ENCODE measurements at regions not wholly inside any gene's neighbourhood (a gene's known extent, or its start where the extent isn't known, plus 50 kb on each side); places are given as distances from the start of the nearest gene placed in this dataset.
"Not testable (repeated sequence)": the region's sequence is repeated elsewhere in the genome, so short reads cannot be mapped to it uniquely, and the experiment has no call there.

DNA sequence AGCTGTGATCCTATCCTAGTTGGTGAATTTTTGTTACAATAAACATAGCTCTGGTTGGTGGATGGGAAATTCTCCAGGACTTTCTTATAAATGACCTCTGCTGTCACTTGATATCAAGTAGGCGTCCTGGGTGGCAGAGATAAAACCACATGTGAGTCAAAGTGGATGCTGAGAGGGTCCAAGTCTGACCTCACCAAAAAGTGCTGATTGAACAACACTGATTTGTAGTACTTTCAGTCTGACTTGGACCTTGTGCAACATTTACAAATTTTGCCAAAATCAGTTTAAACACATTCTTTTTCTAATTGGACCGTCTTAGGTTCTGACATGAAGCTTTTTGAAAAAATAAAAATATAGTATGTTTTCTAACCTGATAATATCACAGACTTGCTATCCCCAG lies 585.6 kb downstream of the GALC start:
- DNase-seq, result no peak

DNA sequence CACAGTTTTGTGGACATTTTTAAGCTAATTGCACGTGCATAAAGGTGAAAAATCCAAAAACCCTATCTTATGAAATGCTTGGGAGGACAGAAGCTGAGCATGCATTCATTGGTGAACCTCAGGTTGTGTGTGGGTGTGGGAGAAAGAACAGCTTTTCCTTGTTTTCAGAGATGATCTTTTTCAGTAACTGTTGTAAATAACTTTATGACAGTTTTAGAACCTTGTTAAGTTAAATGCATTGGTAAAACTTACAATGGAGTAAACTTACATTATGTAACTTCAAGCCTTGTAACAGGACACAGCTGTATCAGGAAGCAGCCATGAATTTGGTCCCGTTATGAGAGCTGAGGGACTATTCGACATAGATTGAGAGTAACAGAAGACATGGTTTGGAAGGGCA lies 587.4 kb downstream of the GALC start:
- DNase-seq, result no peak

DNA sequence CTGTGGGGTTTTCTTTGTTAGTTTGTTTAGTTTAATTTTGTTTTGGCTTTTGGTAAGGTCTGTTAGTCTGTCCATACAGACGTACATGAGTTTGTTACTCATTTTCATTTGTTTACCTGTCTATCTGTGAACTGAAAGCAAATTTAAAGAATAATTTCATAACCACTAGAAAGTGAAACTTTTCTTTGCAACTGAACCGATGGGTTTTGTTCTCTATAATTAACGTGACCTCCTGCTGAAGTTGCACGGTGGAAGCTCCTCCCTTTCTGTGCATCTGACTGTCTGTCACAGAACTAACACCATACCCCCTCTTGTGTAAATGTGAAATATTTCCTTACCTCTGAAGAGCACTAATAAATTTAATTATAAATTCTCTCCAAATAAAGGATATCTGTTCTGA lies 595.5 kb downstream of the GALC start:
- no peak for DNase-seq

DNA sequence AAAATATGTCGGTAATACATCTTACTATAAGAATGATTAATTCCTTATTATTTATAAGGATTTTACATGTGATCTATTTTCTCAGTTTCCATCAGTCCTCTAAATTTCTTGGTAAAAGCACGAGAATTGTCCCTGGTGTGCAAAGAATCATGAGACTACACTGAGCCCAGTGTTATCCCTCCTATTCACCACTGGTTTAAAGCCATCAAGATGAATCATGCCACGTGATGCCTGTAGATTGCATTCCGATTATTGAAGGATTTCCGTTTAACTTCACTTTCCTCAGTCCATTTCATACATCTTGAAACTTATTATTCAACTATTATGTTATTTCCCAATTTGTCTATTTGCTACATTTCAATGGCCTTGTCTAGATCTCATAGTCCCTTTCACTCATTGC lies 601.9 kb downstream of the GALC start:
- DNase-seq, result no peak

DNA sequence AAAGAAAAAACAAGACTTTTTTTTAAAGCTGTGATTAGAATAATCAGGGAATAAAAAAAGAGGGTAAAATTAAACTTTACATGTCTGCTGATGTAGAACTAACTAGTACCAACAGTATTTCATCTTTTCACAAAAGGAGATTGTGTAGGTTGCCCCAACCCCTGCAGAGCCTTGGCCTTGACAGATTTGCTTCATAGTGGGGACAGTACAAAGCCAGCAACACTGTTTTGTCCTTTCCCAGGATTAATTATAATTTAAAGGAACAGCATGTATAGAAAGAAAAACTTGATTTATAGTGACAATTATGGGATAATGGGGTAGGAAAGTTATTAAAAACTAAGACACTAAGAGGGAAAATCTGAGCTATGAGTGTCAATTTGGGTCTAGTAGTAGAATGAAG lies 604.0 kb downstream of the GALC start:
- no peak for DNase-seq

DNA sequence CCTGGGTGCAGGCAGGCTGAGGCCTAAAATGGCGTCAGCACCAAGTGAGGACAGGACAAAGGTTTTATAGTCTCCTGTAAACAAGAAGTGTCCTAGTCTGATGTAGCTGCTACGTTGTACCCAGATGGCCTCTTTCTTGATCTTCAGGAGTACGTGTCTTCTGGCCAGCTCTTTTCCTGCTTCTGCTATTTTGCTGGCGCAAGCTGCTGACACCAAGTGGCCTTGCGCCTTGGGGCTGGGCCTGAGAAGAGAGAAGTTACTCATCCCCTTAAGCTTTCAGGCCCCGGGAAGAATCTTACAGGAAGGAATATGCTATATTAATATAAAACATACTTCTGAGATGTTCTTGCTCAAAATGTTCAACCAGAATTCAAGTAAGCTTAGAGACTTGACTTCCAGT lies 605.2 kb downstream of the GALC start:
- no peak for DNase-seq

DNA sequence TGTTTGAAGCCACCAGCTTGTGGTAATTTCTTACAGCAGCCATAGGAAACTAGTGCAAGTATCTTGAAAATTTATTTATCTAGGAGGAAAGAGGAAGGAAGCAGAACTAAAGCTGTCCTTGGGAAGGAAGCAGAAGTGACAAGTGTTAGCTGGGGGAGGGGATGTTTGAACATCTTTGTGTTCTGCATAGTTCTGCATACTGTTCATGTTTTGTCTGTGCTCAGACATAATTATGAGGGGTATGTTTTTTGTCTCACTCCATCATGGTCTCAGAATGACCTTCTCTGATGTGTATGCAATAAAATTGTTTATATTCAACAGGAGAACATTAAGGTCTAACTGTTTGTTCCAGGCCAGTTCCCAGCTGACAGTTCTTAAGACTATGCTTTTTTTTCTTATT lies 606.5 kb downstream of the GALC start:
- no peak for DNase-seq

DNA sequence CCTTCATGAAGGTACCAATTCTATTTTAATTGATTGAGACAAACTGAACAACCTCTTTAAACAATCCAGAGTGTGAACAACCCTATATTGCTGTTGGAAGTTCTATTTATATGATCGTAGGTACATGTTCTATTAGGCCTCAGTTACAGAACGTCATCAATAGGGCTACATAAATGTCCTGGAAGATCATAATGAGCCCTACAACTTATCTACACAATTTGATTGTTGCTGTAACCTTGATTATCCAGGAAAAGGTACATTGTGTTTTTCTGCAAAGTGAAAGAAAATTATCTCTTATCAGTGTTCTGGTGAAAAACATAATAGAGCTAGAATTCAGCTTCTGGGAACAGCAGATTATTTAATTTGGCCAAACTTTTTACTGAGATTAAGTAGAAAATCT lies 612.9 kb downstream of the GALC start:
- no peak for DNase-seq

DNA sequence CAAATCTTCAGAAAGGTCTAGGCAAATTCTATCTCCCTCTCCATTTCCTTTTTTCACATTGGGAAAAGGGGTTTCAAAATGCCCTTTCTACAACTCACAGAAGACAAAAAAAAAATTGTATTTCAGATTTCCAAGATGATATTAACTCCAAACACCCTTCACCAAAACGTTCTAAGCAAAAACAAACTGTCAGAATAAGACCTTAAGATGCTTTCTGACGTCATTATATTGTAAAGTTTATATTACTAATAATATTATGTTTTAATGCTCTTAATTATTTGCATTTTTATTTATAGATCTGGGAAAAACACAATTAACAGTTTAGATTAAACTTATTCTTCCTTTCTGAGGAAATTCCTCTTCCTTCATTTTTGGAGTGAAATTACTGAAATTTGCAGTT lies 624.2 kb downstream of the GALC start:
- DNase-seq, result no peak

DNA sequence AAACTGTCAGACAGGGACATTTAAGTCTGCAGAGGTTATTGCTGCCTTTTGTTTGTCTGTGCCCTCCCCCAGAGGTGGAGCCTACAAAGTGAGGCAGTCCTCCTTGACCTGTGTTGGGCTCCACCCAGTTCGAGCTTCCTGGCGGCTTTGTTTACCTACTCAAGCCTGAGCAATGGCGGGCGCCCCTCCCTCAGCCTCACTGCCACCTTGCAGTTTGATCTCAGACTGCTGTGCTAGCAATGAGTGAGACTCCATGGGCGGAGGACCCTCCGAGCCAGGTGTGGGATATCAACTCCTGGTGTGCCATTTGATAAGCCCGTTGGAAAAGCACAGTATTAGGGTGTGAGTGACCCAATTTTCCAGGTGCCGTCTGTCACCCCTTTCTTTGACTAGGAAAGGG lies 632.7 kb downstream of the GALC start:
- DNase-seq, result not testable (repeated sequence)

DNA sequence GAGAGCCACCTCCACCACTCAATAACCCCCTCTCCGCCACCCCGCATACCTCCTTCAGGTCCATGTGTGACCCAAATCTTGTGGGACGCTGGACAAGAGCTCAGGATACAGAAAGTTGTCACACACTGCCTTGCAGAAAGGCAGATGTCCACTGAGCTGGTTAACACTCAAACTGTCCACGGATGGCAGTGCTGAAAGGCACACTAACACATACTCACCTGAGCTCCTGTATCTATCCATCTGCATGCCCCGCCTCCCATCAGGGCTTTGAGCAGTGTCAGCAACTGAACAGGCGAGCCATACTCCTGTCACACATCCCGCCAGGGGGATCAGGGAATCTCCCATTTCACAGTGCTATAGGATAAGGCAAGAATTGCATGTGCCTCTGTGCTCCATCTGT lies 642.0 kb downstream of the GALC start:
- no peak for DNase-seq

DNA sequence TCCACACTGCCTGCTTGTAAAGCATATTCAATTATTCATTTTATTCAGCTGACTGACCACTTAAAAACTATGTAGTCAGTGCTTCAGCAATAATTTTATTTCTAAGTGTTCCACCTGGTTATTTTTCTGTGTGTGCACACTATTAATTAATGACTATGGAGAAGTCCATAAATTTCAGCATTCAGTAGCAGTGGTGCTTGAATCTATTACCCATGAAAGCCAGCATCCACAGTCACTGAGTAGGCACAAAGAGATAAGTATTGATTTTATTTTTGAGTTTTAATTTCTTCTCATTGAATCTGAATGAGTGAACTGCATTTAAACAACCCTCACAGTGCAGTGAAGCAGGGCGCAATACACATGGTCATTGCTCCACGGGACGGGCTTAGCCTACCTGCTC lies 643.1 kb downstream of the GALC start:
- DNase-seq, result no peak

DNA sequence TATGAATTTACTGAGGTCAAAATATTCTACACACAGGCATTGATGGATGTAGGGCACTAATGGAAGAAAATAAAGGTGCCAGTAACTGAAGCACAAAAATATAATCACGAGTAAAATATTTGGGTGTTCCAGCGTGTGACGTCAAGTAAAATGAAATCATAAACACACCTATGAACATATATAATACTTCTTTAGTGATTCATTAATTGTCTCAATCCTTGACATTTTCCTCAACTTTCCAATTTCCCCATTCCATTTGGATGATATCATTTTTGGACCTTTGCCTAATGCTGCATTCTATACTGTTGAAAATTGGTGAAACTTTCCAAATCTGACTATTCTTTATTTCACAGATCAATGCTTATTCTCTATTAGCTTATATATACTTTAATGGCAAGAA lies 649.3 kb downstream of the GALC start:
- no peak for DNase-seq

DNA sequence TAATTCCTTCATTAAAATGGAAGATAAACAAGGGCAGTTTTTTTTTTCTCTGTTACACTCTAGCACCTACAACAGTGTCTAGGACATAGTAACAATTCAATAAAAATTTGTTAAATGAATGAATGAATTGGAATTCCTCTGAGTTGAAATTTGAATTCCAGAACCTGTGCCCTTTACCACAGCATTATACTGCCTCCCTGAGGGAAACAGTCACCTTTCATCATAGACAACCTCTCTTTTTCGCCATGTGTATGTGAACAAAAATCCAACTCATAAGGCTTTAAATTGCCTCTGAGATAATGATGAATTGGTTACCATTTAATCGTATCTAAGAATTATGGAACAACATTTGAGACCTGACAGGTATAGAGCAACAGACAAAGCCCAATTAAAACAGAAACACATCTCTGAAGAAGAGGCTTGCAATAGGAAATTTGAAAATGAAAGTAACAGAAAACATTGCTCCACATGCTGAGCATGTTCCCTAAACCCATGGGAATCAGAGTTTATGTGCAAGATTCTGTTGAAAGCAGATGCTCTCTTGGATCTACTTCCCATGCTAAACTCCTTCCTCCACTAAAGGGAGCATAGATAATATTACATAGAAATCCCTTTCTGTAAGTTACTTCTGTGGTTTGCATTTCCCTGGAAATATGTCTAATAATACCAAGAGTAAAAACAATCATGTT lies 657.8 kb downstream of the GALC start:
- no peak for DNase-seq

DNA sequence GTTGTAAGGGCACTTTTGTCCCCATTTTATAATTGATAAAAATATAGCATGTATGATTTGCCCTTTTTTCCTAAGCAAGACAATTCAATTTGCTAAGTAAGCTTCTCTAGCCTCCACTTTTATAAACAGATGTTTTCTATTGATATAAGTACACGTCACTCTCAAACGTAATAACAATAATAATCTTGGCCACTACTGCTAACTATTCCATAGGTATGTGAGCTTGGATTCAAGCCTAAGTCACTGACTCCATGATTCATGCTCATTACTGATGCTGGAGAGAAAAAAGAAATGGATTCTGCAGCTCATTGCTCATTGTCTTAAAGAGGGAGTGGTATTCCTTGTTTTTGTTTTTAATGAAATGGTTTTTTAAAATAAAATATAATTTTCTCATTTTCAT lies 661.0 kb downstream of the GALC start:
- DNase-seq, result no peak

DNA sequence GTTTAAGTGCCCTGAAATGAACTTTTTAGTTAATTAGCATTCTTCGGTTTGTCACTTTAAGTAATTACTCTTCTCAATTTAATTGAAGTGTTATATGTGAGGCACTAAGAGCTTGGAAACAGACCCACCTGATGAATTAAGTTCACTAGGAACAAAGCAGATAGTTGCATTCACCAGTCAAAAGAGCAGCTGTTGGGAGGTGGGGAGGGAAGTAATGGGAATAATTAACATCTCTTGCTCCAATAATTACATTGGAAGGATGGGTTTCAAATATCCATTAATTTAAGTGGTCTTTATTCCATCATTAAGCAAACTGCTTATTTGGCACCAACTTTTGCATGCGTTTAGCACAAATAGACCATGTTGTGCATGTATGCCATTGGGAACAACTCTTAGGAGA lies 667.2 kb downstream of the GALC start:
- no peak for DNase-seq

DNA sequence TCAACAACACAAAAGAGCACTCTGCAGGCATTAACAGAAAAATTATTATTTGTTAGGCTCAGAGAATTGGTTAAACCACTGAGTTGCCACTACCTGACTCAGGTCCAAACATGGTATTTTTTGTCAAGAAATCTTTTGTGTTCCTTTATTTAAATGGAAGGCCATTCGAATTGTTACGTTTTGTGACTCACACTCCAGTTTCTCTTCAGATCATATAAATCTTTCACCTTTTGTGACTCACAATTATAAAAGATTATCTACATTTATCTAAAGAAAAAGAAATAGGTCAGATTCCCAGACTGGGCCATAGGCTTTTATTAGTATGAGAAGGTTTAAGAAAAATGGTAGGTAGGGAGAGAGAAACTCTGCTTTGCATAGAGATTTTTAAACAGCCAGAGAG lies 669.8 kb downstream of the GALC start:
- no peak for DNase-seq

DNA sequence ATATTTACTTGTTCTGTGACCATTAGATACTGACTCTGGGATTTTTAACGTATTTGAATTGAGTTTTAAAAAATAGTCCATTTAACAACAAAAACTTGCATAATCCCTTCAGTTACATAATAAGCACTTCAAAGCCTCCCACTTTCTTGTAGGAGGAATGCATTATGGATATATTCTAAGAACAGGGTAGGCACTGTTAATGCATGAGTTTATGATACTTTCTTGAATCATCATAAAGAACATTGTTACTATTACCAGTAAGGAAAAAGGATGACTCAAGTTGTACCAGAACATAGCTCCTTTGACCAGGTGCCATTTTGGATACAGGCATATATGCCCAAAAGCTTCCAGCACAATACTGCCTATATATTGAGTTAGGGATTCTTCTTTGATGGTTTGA lies 671.4 kb downstream of the GALC start:
- DNase-seq, result no peak

DNA sequence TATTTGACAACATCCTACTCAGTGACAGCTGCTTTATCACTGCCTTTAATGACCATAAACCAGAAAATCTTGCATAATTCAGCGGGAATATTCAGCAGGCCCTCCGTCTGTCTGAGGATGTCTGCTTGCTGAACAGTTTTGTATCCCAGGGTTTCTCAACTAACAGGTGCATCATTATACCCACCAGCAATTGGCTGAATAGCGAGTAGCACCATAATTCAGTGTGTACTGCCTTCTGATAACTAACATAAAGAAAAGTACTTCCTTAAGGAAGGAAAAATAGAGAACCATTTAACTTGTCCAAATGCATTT lies 680.1 kb downstream of the GALC start:
- DNase-seq, result no peak

DNA sequence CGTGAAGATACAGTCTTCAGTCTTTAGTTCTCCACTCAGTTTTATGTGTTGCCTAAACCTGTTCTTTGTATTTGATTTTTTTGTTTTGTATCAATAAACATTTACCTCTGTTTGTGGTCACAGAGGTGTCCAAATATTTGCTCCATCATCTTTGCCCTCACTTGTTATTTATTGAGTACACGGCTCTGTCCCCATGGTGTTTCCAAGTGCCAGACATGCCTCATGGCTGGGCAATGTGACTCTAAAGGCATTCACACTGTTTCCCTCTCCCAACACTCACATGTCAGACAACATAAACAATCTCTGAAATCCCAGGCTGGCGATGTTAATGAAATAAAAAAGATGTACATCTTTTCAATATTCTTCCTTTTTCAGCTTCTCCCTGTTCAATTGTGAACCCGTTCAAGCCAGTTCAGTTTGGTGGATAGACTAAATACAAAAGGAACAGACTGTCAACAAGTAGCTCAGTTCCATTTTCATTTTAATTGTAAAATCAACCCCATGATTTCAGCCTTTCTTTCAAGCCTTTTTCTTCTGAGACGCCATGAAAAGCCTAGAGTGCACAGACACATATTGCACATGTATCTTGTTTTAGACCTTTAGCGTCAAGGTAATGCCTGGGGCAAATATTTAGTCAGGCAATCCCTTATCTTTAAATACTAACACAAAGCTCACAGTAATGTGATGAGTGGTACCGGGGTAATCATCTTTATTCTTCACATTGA lies 680.7 kb downstream of the GALC start:
- no peak for DNase-seq

DNA sequence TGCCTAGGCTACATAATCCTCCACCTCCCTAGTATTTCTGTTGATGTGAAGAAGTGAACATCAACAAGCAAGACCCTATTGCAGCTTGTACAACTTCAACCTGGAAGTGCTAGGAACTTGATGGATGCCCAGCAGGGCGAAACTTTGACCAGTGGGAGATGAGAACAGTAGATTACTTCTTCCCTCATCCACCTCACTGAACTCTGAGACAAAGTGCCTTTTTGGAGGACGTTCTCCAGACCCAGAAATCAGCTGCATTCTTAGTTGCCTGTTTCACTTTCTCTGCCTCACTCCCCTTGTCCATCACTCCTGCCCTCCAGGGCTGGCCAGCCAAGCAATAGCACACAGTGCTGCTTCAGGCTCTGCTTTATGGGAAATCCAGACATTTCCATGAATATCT lies 683.4 kb downstream of the GALC start:
- DNase-seq, result no peak

DNA sequence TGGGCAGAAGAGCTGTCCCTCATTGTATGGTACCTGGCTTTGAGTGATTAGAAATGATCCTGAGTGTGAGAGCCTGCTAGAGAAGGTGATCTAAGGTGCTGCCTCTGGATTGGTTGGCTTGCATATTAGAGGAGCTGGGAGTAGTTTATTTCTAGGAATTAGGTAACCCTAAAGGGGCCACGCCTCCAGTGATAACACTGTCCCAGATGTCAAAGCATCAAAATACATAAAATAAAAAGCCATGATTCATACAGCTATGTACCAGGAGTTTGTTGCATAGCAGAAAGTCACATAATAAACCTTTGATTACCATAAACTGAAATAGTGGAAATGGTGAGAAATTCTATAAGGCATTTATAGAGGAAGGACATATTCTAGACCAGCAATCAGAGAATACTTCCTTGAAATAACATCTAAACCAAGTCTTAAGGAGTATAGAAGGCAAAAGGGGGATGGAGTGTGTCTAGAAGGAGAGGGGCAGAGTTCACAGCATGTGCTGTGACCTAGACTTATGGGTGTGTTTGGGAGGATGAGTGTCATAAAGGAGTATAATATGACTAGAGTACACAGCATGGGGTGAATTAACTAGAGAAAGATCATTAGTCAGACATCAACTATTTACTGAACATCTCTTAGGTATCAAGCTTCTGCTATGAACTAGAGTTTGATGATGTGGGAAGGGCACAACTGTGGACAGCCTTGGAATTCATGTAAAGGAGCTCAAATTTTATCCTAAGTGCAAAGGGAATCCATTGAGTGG lies 686.4 kb downstream of the GALC start:
- no peak for DNase-seq

DNA sequence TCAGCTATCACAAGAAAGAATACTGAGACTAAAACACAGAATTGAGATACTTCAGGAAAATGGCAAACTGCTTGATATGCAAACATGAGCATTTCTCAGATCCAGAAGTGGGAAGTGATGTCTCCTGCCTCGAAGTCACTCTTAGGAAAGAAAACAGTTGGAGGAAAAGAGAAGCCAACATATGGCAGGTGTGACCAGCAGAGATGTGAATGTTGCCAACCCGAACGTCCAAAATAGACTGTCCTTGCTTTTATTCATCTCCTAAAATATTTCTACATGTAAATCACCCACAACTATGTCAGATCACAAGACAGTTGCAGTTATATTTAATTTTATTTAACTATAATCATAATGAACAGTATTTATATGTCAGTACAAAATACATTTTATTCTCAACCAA lies 687.6 kb downstream of the GALC start:
- no peak for DNase-seq

DNA sequence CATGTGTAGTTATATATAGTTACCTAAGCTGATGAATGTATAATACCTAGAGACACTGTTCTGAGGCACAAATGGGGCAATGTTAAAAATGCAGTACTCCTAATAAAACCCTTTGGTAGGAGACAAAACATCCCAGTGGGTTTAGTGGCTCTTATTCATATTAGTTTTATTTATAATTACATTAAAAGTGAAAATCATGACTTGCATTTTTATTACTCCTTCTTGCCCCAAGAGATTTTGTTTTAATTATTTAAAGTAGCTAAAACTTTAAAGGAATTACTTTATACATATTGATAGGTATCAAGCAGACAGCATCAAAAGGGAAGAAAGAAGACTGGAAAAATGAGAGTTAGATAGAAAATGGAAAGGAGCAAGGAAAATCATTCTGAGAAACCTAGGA lies 688.6 kb downstream of the GALC start:
- DNase-seq, result no peak

DNA sequence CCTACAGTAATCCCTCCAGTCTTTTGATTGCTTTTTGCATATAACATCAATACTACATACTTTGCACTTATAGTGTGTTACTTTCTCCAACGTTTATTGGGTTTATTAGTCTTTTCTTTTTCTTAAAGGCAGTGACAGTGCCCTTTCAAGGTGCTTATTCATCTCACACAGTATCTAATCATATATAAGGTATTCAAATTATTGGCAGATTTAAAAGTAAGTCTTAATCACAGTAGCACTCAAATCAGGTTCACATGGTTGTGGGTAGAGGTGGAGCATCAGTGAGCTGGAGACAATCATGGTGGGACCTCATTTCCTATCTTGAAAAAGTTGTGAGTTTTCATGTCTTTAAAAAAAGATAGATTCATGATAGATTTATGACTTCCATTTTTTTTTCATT lies 706.2 kb downstream of the GALC start:
- no peak for DNase-seq

All from stimulated activated CD8-positive, alpha-beta memory T cell treated with anti-CD3 and anti-CD28 coated beads, Interleukin-4, amount 100 ng/mL, for 48 hours (primary cell).